ENCODE measurements at regions not wholly inside any gene's neighbourhood (a gene's known extent, or its start where the extent isn't known, plus 50 kb on each side); places are given as distances from the start of the nearest gene placed in this dataset.

GRCh38 chr9:79946712-79947111, 374.9 kb downstream of the TLE4 start:
- TF ChIP-seq CTCF (IDR thresholded peaks at IDR 0.05) (no peak), POLR2AphosphoS5 (IDR thresholded peaks at IDR 0.05; ENCODE audit: low read depth, low read length) (no peak)

All from Panc1 (cell line).